H9 (cell line): ENCODE measurements at regions not wholly inside any gene's neighbourhood (a gene's known extent, or its start where the extent isn't known, plus 50 kb on each side); places are given as distances from the start of the nearest gene placed in this dataset.

ENCODE experiments used
- DNase-seq: peaks from one replicate; pipeline ENCODE4 v3.0.0-alpha.2; 2017
- H2AFZ ChIP-seq: one replicate; pipeline ENCODE4 v1.6.1; 2013; ENCODE audit warnings: mild to moderate bottlenecking, low read length, control low read depth, moderate library complexity
- H2AK5ac ChIP-seq: 2 replicates; pipeline ENCODE4 v1.6.1; 2013; ENCODE audit warnings: low read length, control low read depth, mixed read lengths; ENCODE audit not compliant: insufficient read length
- H2BK120ac ChIP-seq: one replicate; pipeline ENCODE4 v1.6.1; 2013; ENCODE audit warnings: low read depth, mild to moderate bottlenecking, low read length, control low read depth, inconsistent platforms; ENCODE audit not compliant: poor library complexity, severe bottlenecking
- H2BK12ac ChIP-seq: 2 replicates; pipeline ENCODE4 v1.6.1; 2013; ENCODE audit warnings: low read length, control low read depth, mixed read lengths, low read depth; ENCODE audit not compliant: insufficient read length
- H2BK15ac ChIP-seq: 2 replicates; pipeline ENCODE4 v1.6.1; 2013; ENCODE audit warnings: low read depth, low read length, control low read depth
- H2BK20ac ChIP-seq: one replicate; pipeline ENCODE4 v1.6.1; 2013; ENCODE audit warnings: low read depth, mild to moderate bottlenecking, low read length, control low read depth, inconsistent platforms; ENCODE audit not compliant: poor library complexity, severe bottlenecking
- H2BK5ac ChIP-seq: 2 replicates; pipeline ENCODE4 v1.6.1; 2013; ENCODE audit warnings: low read length, control low read depth, mixed read lengths; ENCODE audit not compliant: insufficient read length
- H3K14ac ChIP-seq: 2 replicates; pipeline ENCODE4 v1.6.1; 2013; ENCODE audit warnings: low read length, control low read depth; ENCODE audit not compliant: insufficient read depth
- H3K18ac ChIP-seq: 2 replicates; pipeline ENCODE4 v1.6.1; 2013; ENCODE audit warnings: low read depth, mild to moderate bottlenecking, mixed read lengths, low read length, control low read depth; ENCODE audit not compliant: insufficient read length
- H3K23ac ChIP-seq: 2 replicates; pipeline ENCODE4 v1.6.1; 2013; ENCODE audit warnings: low read length, control low read depth, mixed read lengths, low read depth; ENCODE audit not compliant: insufficient read length
- H3K23me2 ChIP-seq: 2 replicates; pipeline ENCODE4 v1.6.1; 2013; ENCODE audit warnings: low read depth, mild to moderate bottlenecking, mixed read lengths, low read length, control low read depth; ENCODE audit not compliant: insufficient read length, poor library complexity, severe bottlenecking
- H3K27ac ChIP-seq: 2 replicates; pipeline ENCODE4 v1.5.1; 2013; ENCODE audit warnings: low read length, control low read depth, mixed read lengths, low read depth; ENCODE audit not compliant: insufficient read length
- H3K27me3 ChIP-seq: 2 replicates; pipeline ENCODE4 v1.6.1; 2013; ENCODE audit warnings: low read length, control low read depth, inconsistent platforms; ENCODE audit not compliant: insufficient read depth
- H3K4ac ChIP-seq: 2 replicates; pipeline ENCODE4 v1.6.1; 2013; ENCODE audit warnings: low read depth, mild to moderate bottlenecking, control low read depth, inconsistent platforms, low read length, moderate library complexity
- H3K4me1 ChIP-seq: 2 replicates; pipeline ENCODE4 v1.6.1; 2013; ENCODE audit warnings: low read length, control low read depth, inconsistent platforms; ENCODE audit not compliant: insufficient read depth
- H3K4me2 ChIP-seq: 2 replicates; pipeline ENCODE4 v1.6.1; 2013; ENCODE audit warnings: low read length, control low read depth, mixed read lengths; ENCODE audit not compliant: insufficient read length, insufficient read depth
- H3K56ac ChIP-seq: 2 replicates; pipeline ENCODE4 v1.6.1; 2013; ENCODE audit warnings: low read depth, mild to moderate bottlenecking, mixed read lengths, low read length, control low read depth; ENCODE audit not compliant: insufficient read length
- H3K79me1 ChIP-seq: 2 replicates; pipeline ENCODE4 v1.6.1; 2013; ENCODE audit warnings: low read depth, mild to moderate bottlenecking, moderate library complexity, low read length, control low read depth, inconsistent platforms; ENCODE audit not compliant: insufficient read depth, poor library complexity, severe bottlenecking
- H3K79me2 ChIP-seq: 2 replicates; pipeline ENCODE4 v1.6.1; 2013; ENCODE audit warnings: low read length, control low read depth, inconsistent platforms; ENCODE audit not compliant: insufficient read depth
- H3K9ac ChIP-seq: 2 replicates; pipeline ENCODE4 v1.6.1; 2013; ENCODE audit warnings: low read length, control low read depth, mixed read lengths; ENCODE audit not compliant: insufficient read length; ENCODE audit errors: extremely low read depth
- H3K9me3 ChIP-seq: one replicate; pipeline ENCODE4 v1.6.1; 2013; ENCODE audit warnings: low read depth, low read length, inconsistent platforms; ENCODE audit not compliant: control insufficient read depth
- H3T11ph ChIP-seq: one replicate; pipeline ENCODE4 v1.6.1; 2013; ENCODE audit warnings: mild to moderate bottlenecking, low read length, control low read depth, inconsistent platforms
- H4K20me1 ChIP-seq: one replicate; pipeline ENCODE4 v1.6.1; 2013; ENCODE audit not compliant: control insufficient read depth, insufficient read length, insufficient read depth
- H4K5ac ChIP-seq: 2 replicates; pipeline ENCODE4 v1.6.1; 2013; ENCODE audit warnings: low read depth, mild to moderate bottlenecking, mixed read lengths, low read length, control low read depth; ENCODE audit not compliant: insufficient read length
- H4K8ac ChIP-seq: replicated peaks from 2 replicates; pipeline ENCODE4 v1.6.1; 2013; ENCODE audit warnings: low read length, control low read depth, mixed read lengths, low read depth; ENCODE audit not compliant: insufficient read length
- H4K91ac ChIP-seq: 2 replicates; pipeline ENCODE4 v1.6.1; 2013; ENCODE audit warnings: low read depth, mild to moderate bottlenecking, moderate library complexity, mixed read lengths, low read length, control low read depth; ENCODE audit not compliant: insufficient read length
- H3K27ac Mint-ChIP-seq, 3 experiments: 2 replicates in 2 of 3; 3 replicates in 1 of 3; pipeline ENCODE4 v1.8.0; 2020 to 2021; ENCODE audit warnings: mixed read lengths in 3 of 3, mild to moderate bottlenecking in 1 of 3, moderate library complexity in 1 of 3
- H3K27me3 Mint-ChIP-seq: 2 replicates; pipeline ENCODE4 v1.8.0; 2021; ENCODE audit warnings: low read depth, mild to moderate bottlenecking, moderate library complexity, mixed read lengths
- H3K36me3 Mint-ChIP-seq, 3 experiments: 2 replicates in 2 of 3; 3 replicates in 1 of 3; pipeline ENCODE4 v1.8.0; 2020 to 2021; ENCODE audit warnings: low read depth in 3 of 3, mixed read lengths in 3 of 3; ENCODE audit not compliant: insufficient read depth in 1 of 3
- H3K4me1 Mint-ChIP-seq, 2 experiments: 2 replicates each; pipeline ENCODE4 v1.8.0; 2020; ENCODE audit warnings: mixed read lengths in 2 of 2
- H3K4me3 Mint-ChIP-seq, 2 experiments: 2 replicates in 1 of 2; 3 replicates in 1 of 2; pipeline ENCODE4 v1.8.0; 2020 to 2021; ENCODE audit warnings: mild to moderate bottlenecking in 2 of 2, mixed read lengths in 2 of 2, moderate library complexity in 1 of 2
- H3K9me3 Mint-ChIP-seq, 2 experiments: 2 replicates in 1 of 2; 3 replicates in 1 of 2; pipeline ENCODE4 v1.8.0; 2020; ENCODE audit warnings: mild to moderate bottlenecking in 2 of 2, mixed read lengths in 2 of 2, moderate library complexity in 1 of 2
- WGBS: extraction: QIAGEN DNeasy Blood & Tissue Kit; methylation state at CpG from one replicate; pipeline ENCODE4 v1.1.7; 2013; ENCODE audit warnings: missing lambda C conversion rate, low lambda C conversion rate, mixed read lengths; ENCODE audit not compliant: insufficient read length; ENCODE audit errors: extremely low coverage; 5-methylcytosine and 5-hydroxymethylcytosine counted together
- TF ChIP-seq, protein P1 (sequence below): fragments of 200-600 bp; sonication (generic); conservative IDR thresholded peaks from 3 replicates; pipeline ENCODE4 v1.8.0; 2021; ENCODE audit warnings: antibody characterized with exemption, mild to moderate bottlenecking

DNA sequence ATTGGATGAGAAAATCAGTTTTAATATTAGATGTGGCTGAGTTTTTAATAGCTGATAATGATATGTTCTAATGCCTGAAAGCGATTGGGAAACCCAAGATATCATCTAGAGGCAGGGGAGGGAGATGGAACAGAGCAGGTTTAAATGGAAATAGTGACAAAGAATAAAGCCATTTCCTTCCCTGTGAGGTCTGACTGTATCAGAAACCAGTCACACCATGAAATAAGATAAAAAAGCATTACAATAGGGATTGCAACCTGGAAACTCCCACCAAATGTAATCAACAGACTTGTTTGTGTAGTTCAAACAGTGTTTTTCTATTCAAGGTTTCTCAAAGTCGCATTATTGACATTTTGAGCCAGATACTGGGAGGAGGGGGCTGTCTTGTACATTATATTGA is 110.1 kb upstream of the SMIM23 start:
- Mint-ChIP-seq H3K4me1 (peaks cover 9 to 11% of the 10 kb centered on the region in 2 experiments; a peak in 3 of 4 replicates), H3K27ac (no peak overlapping the region), H3K27me3 (peaks cover 10% of the 10 kb centered on the region), H3K9me3 (peaks cover 0 to 5% of the 10 kb centered on the region in 2 experiments; a peak in 2 of 5 replicates), H3K36me3 (peaks cover 0 to 4% (median 2%) of the 10 kb centered on the region in 3 experiments; a peak in 4 of 7 replicates), H3K4me3 (no peak overlapping the region)
- Histone ChIP-seq H2AFZ (no peak overlapping the region), H3K56ac (no peak overlapping the region), H3K4me2 (no peak overlapping the region), H2AK5ac (no peak overlapping the region), H3K27me3 (no peaks in the 10 kb centered on the region), H2BK5ac (no peak overlapping the region), H4K8ac (no peak overlapping the region), H2BK20ac (no peak overlapping the region), H3K23ac (no peak overlapping the region), H3K9ac (no peak overlapping the region), H2BK120ac (no peak overlapping the region), H3K4me1 (no peaks in the 10 kb centered on the region), H3T11ph (no peak overlapping the region), H3K4ac (no peak overlapping the region), H3K23me2 (no peaks in the 10 kb centered on the region), H3K18ac (no peak overlapping the region), H4K20me1 (no peaks in the 10 kb centered on the region), H2BK12ac (no peak overlapping the region), H3K79me2 (no peaks in the 10 kb centered on the region), H3K14ac (no peak overlapping the region), H3K79me1 (no peaks in the 10 kb centered on the region), H2BK15ac (no peak overlapping the region), H4K5ac (no peak overlapping the region), H3K9me3 (no peaks in the 10 kb centered on the region), H4K91ac (no peak overlapping the region), H3K27ac (no peak overlapping the region)
- TF ChIP-seq, protein P1, sequence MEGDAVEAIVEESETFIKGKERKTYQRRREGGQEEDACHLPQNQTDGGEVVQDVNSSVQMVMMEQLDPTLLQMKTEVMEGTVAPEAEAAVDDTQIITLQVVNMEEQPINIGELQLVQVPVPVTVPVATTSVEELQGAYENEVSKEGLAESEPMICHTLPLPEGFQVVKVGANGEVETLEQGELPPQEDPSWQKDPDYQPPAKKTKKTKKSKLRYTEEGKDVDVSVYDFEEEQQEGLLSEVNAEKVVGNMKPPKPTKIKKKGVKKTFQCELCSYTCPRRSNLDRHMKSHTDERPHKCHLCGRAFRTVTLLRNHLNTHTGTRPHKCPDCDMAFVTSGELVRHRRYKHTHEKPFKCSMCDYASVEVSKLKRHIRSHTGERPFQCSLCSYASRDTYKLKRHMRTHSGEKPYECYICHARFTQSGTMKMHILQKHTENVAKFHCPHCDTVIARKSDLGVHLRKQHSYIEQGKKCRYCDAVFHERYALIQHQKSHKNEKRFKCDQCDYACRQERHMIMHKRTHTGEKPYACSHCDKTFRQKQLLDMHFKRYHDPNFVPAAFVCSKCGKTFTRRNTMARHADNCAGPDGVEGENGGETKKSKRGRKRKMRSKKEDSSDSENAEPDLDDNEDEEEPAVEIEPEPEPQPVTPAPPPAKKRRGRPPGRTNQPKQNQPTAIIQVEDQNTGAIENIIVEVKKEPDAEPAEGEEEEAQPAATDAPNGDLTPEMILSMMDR, result no peak
- DNase-seq, result no peak
- no CpG with 5 or more reads among the region's 2 CpGs for WGBS
